Mesodermal cell (in vitro differentiated cells): ENCODE measurements at regions not wholly inside any gene's neighbourhood (a gene's known extent, or its start where the extent isn't known, plus 50 kb on each side); places are given as distances from the start of the nearest gene placed in this dataset.
"Not testable (repeated sequence)": the region's sequence is repeated elsewhere in the genome, so short reads cannot be mapped to it uniquely, and the experiment has no call there.

Experiments
- H3K27ac ChIP-seq: 2 replicates; pipeline ENCODE4 v1.7.0; 2013; ENCODE audit warnings: mild to moderate bottlenecking, low read depth, low read length, moderate library complexity; ENCODE audit not compliant: severe bottlenecking
- H3K36me3 ChIP-seq: 2 replicates; pipeline ENCODE4 v1.7.1; 2013; ENCODE audit warnings: mild to moderate bottlenecking, low read length, moderate library complexity; ENCODE audit not compliant: control insufficient read depth, insufficient read depth
- H3K4me1 ChIP-seq: one replicate; pipeline ENCODE4 v1.7.1; 2013; ENCODE audit warnings: mild to moderate bottlenecking, low read length; ENCODE audit not compliant: insufficient read depth, control insufficient read depth, poor library complexity, severe bottlenecking
- H3K4me3 ChIP-seq: 2 replicates; pipeline ENCODE4 v1.7.0; 2013; ENCODE audit warnings: low read length, control low read depth, mild to moderate bottlenecking; ENCODE audit not compliant: insufficient read depth, poor library complexity, severe bottlenecking; ENCODE audit errors: extremely low read depth
- H3K9me3 ChIP-seq: 2 replicates; pipeline ENCODE4 v1.7.1; 2013; ENCODE audit warnings: mild to moderate bottlenecking, low read length, moderate library complexity; ENCODE audit not compliant: control insufficient read depth
- WGBS, 2 experiments: methylation state at CpG; one replicate each; pipeline ENCODE4 v1.1.5; 2013; ENCODE audit warnings: missing lambda C conversion rate in 2 of 2; ENCODE audit not compliant: insufficient coverage in 2 of 2; 5-methylcytosine and 5-hydroxymethylcytosine counted together

DNA sequence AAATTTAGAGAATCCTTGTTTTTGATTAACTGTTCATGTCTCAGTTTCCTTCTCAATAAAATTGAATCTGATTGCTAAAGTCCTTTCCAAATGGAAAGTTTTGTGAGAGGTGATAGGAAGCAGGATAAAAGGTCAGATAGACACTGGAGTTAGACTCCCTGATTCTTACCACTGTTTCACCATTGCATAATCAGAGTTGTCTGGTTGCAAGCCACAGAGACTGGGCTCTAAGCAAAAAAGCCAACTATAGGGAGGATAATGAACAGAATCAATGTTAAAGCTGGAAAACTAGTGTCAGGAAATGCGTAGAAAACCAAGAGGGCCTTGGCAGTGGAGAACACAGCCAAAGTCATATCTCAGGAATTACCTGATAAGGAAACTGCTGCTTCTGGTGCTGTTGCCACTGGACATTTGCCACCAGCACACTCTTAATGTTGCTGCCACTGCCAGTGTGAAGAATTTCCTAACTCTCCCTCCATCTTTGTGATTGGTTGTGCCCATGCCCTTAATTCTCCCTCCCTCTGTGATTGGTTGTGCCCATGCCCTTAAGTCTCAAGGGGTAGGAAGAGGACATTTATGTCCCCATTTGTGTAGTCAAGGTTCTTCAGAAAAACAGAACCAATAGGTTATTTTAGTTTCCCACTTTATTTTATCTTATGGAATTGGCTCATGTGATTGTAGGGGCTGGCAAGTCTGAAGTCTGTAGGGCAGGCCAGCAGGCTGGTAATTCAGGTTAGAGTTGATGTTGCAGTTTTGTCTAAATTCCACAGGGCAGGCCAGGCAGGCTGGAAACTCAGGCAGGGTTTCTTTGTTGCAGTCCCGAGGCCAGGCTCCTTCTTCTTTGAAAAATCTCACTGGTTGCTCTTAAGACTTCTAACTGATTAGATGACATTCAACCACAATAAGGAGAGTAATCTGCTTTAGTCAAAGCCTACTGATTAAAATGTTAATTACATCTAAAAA is 639.0 kb downstream of the REEP3 start:
- no peaks in the 10 kb centered on the region for H3K36me3 ChIP-seq
- no peaks in the 10 kb centered on the region for H3K9me3 ChIP-seq
- H3K27ac ChIP-seq: no peak overlapping the region
- H3K4me1 ChIP-seq: no peaks in the 10 kb centered on the region
- 82 to 100% methylated on average over 1 of the region's 2 CpGs for WGBS, 2 experiments
- no peak overlapping the region for H3K4me3 ChIP-seq

DNA sequence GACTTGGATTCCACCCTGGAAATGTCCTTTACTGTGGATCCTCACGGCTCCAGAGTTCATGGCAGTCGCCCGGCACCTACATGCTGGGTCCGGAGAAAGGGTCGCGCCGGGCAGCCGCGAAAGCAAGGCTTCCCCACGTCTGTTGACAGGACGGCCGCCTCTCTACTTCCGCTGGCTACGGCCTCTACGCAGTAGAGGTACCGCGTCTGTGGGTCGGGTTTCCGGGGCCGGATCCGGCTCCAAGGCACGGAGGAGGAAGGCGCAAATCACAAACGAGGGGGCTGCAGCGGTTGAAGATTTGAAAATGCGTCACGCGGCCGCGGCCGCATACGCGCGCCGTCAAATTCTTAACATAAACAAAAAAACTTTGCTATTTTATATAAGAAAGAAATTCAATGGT is 649.6 kb downstream of the REEP3 start:
- WGBS, 2 experiments: 99% methylated on average over 15 to 21 of the region's 35 CpGs
- H3K27ac ChIP-seq: no peak overlapping the region

DNA sequence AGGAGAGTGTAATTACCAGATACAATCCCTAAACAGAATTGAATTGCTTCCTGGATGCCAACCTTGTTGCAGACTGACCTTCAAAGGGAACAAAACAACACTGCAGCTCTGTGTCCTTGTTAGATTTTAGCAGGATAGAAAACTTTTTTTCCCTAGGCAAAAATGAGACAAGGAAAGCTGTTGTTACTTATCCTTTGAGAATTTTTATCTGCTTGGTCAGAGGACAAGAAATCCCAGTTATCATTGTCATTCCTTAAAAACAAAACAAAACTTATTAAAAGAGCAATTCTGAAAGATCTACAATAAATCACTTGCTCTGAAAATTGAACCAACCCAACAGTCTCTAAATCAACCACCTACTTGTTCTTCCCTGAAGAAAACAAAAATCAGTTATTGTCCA is 652.6 kb downstream of the REEP3 start:
- H3K9me3 ChIP-seq: no peaks in the 10 kb centered on the region
- no peak overlapping the region for H3K4me3 ChIP-seq
- H3K36me3 ChIP-seq: no peaks in the 10 kb centered on the region
- H3K27ac ChIP-seq: no peak overlapping the region
- no peaks in the 10 kb centered on the region for H3K4me1 ChIP-seq

More for the DNA sequence above, 649.6 kb downstream of the REEP3 start:
- Histone ChIP-seq H3K36me3 (no peaks in the 10 kb centered on the region), H3K9me3 (no peaks in the 10 kb centered on the region), H3K4me1 (no peaks in the 10 kb centered on the region), H3K4me3 (no peak overlapping the region)

DNA sequence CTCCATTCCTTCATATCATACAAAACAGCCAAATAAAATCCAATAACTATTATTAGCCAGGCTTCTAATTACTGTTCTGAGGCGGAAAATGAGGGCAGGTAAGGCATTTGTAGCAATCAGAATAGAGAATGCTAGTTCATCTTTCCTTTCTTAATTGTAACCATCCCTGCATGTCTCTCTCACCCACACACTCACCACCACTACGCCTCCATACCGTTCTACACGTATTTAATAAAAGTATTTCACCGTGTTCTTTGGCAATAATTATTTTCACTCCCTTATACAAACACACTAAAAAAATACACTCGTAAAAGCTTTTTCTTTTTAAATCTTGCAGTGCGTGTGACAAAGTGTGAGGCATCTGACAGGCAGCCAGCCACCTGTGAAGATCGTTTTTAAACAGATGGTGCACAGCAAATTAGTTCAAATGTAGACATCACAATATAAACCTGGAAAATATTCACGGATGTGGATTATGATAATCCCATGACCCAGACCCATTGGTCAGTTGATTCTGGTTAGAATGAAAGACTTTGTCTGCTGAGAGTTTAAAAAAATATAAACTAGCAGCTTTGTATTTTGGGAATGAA is 653.6 kb downstream of the REEP3 start:
- Histone ChIP-seq H3K4me3 (no peak overlapping the region), H3K36me3 (no peaks in the 10 kb centered on the region), H3K27ac (no peak overlapping the region), H3K9me3 (no peaks in the 10 kb centered on the region), H3K4me1 (no peaks in the 10 kb centered on the region)
- WGBS, 2 experiments: 79 to 96% methylated on average over 6 of the region's 9 CpGs

DNA sequence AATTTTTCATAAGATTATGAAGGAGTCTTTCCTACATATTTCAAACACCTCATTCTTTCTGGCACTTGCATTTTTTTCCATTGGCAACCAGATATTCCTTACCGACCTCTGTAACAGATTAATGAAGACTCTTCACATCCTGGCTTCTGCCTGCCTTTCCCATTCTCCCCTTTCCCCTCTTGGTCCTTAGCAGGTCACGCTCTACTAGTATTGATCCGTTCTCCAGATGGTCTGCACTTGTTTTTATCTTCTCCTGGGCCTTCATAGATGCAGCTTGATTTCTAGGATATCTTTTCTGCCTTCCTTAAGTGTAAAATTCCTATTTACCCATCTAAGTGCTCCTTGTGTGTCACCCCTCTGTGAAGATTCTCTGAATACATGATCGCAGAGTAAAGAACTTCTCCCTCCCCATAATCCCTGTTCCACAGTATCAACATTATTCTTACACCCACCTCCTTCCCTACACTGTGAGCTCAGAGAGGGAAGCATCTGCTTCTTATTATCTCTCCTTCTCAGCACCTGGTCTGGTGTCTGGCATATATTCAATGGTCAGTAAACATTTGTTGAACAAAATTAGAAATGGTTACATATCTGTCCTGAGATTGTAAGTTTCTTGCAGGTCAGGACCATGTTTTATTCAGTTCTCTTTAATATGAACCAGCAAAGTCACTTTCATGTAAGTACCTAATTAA is 654.2 kb downstream of the REEP3 start:
- Histone ChIP-seq H3K36me3 (no peaks in the 10 kb centered on the region), H3K27ac (no peak overlapping the region), H3K9me3 (no peaks in the 10 kb centered on the region), H3K4me1 (no peaks in the 10 kb centered on the region), H3K4me3 (no peak overlapping the region)
- WGBS, 2 experiments: 90% methylated on average over 3 to 4 of the region's 4 CpGs

DNA sequence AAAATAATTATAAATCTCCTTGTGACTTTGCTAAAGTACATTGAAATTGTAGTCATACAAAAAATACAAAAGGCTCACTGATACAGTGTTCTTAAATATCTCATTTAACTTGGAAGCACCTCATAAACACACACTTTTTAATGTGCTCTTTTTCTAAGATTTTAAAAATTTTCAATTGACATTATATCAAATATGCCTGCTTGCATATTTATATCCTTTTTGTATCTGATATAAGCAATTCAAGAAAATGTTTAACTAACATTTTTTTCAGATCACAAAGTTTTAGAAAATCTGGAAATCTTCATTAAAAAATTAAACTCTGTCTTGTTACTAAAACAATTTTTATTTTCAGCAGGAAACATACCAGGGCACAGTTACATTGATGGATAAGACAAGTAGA is 661.5 kb downstream of the REEP3 start:
- no peak overlapping the region for H3K4me3 ChIP-seq
- H3K4me1 ChIP-seq: no peaks in the 10 kb centered on the region
- no peaks in the 10 kb centered on the region for H3K36me3 ChIP-seq
- H3K9me3 ChIP-seq: no peaks in the 10 kb centered on the region
- H3K27ac ChIP-seq: no peak overlapping the region

DNA sequence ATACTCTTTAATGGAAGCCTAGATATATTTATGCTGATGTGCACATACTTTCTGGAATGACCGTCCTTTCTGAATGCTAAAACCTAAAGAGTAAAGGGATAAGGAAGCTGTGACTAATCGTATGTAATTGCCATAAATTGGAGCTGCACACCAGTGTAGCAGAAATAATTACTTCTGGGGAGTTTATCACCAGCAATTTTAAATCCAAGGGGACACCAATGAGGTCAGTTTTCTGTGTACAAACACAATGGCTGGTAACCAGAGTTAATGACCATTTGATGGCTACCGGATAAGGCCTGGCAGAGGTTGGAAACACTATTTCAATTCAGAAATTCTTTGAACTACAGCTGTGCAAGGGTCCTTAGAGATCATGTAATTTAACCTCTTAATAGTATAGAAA is 670.1 kb downstream of the REEP3 start:
- 90% methylated on average over 2 of the region's 3 CpGs; no CpG with 5 or more reads in 1 of the 2 experiments for WGBS, 2 experiments

DNA sequence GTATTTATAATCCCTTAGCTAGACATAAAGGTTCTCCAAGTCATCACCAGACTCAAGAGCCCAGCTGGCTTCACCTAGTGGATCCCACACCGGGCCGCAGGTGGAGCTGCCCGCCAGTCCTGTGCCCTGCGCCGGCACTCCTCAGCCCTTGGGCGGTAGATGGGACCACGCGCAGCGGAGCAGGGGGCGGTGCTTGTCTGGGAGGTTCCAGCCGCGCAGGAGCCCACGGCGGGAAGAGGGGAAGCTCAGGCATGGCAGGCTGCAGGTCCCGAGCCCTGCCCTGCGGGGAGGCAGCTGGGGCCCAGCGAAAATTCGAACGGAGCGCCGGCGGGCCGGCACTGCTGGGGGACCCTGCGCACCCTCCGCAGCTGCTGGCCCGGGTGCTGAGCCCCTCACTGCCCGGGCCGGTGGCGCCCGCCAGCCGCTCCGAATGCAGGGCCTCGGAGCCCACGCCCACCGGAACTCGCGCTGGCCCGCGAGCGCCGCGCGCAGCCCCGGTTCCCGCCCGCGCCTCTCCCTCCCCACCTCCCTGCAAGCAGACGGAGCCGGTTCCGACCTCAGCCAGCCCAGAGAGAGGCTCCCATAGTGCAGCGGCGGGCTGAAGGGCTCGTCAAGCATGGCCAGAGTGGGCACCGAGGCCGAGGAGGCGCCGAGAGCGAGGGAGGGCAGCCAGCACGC is 675.6 kb downstream of the REEP3 start:
- no peaks in the 10 kb centered on the region for H3K4me1 ChIP-seq
- H3K9me3 ChIP-seq: no peaks in the 10 kb centered on the region
- H3K36me3 ChIP-seq: no peaks in the 10 kb centered on the region
- WGBS, 2 experiments: 95 to 96% methylated on average over 38 to 46 of the region's 59 CpGs
- no peak overlapping the region for H3K27ac ChIP-seq
- H3K4me3 ChIP-seq: no peak overlapping the region

More for the DNA sequence above, 670.1 kb downstream of the REEP3 start:
- H3K36me3 ChIP-seq: no peaks in the 10 kb centered on the region
- no peak overlapping the region for H3K4me3 ChIP-seq
- H3K9me3 ChIP-seq: no peaks in the 10 kb centered on the region
- H3K4me1 ChIP-seq: no peaks in the 10 kb centered on the region
- no peak overlapping the region for H3K27ac ChIP-seq

DNA sequence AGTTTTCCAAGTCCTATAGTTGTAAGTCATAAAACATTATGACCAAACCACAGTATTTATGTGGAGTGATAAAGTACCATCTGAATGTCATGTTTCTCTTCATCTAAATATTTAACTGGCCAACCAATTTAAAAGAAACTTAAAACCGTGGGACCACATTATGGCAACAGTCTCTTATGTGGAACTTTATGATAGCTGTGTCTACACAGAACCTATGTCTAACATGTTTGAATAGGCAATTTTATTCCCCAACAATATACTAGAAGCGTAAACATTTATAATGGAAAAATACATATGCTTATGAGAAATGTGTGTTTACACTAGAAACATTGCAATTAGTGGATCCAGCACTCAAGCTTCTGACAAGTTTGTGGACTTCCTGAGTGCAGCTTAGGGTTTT is 680.7 kb downstream of the REEP3 start:
- H3K36me3 ChIP-seq: no peaks in the 10 kb centered on the region
- no peak overlapping the region for H3K4me3 ChIP-seq
- no CpG with 5 or more reads among the region's 2 CpGs for WGBS, 2 experiments

DNA sequence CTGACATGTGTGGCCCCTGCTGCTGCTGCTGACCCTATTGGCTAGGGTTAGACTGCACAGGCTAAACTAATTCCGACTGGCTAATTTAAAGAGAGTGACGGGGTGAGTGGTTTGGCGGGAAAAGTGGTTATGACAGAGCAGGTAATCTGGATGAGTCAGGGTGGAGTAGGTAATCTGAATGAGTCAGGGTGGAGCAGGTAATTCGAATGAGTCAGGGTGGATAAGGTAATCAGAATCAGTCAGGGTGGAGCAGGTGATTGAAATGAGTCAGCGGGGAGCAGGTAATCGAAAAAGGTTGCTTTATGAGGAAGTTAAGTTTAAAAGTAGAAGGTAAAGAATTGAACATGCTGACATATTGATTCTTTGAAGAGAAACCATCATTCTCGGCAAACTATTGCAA is 683.3 kb downstream of the REEP3 start:
- not testable (repeated sequence) for H3K9me3 ChIP-seq, H3K27ac ChIP-seq, H3K4me1 ChIP-seq, H3K4me3 ChIP-seq, H3K36me3 ChIP-seq
- WGBS, 2 experiments: 94 to 95% methylated on average over 5 to 6 of the region's 7 CpGs

More for the DNA sequence above, 680.7 kb downstream of the REEP3 start:
- Histone ChIP-seq H3K27ac (no peak overlapping the region), H3K9me3 (no peaks in the 10 kb centered on the region), H3K4me1 (no peaks in the 10 kb centered on the region)
